GM21526 (cell line): ENCODE measurements at regions not wholly inside any gene's neighbourhood (a gene's known extent, or its start where the extent isn't known, plus 50 kb on each side); places are given as distances from the start of the nearest gene placed in this dataset.
"Not testable (repeated sequence)": the region's sequence is repeated elsewhere in the genome, so short reads cannot be mapped to it uniquely, and the experiment has no call there.

Experiments
- ATAC-seq: cut with Tn5 transposase; IDR thresholded peaks from one replicate; pipeline ENCODE4 v1.9.1; 2021; ENCODE audit warnings: moderate library complexity; ENCODE audit not compliant: unreplicated experiment, low FRiP score

- ATAC-seq = no peak
These were observed 219.0 kb downstream of the SHQ1 start for GRCh38 chr3:72629191-72629631.

GRCh38 chr3:72628065-72628464 is 220.2 kb downstream of the SHQ1 start:
- no peak for ATAC-seq

GRCh38 chr3:72627271-72627670 is 221.0 kb downstream of the SHQ1 start:
- ATAC-seq = no peak

- ATAC-seq = no peak
These were observed 222.5 kb downstream of the SHQ1 start for GRCh38 chr3:72625602-72626337.

GRCh38 chr3:72624656-72625055 is 223.6 kb downstream of the SHQ1 start:
- no peak for ATAC-seq

GRCh38 chr3:72618739-72619138 is 229.5 kb downstream of the SHQ1 start:
- ATAC-seq = no peak

GRCh38 chr3:72617424-72618024 is 230.7 kb downstream of the SHQ1 start:
- no peak for ATAC-seq

GRCh38 chr3:72615776-72616175 is 232.5 kb downstream of the SHQ1 start:
- ATAC-seq = no peak

GRCh38 chr3:72615182-72615581 is 233.1 kb downstream of the SHQ1 start:
- ATAC-seq = no peak

- ATAC-seq = no peak
These were observed 233.7 kb downstream of the SHQ1 start for GRCh38 chr3:72614394-72615074.

GRCh38 chr3:72613871-72614270 is 234.4 kb downstream of the SHQ1 start:
- no peak for ATAC-seq

GRCh38 chr3:72609114-72609513 is 239.1 kb downstream of the SHQ1 start:
- not testable (repeated sequence) for ATAC-seq

- no peak for ATAC-seq
These were observed 242.0 kb downstream of the SHQ1 start for GRCh38 chr3:72606005-72606800.

GRCh38 chr3:72604328-72604727 is 243.9 kb downstream of the SHQ1 start:
- ATAC-seq = no peak

- no peak for ATAC-seq
These were observed 246.1 kb downstream of the SHQ1 start for GRCh38 chr3:72601983-72602750.

GRCh38 chr3:72601060-72601459 is 247.2 kb downstream of the SHQ1 start:
- no peak for ATAC-seq

GRCh38 chr3:72597756-72598195 is 250.5 kb downstream of the SHQ1 start:
- ATAC-seq = no peak

- ATAC-seq = no peak
These were observed 251.2 kb downstream of the SHQ1 start for GRCh38 chr3:72597043-72597442.

GRCh38 chr3:72595927-72596610 is 252.2 kb downstream of the SHQ1 start:
- no peak for ATAC-seq

GRCh38 chr3:72595376-72595775 is 252.9 kb downstream of the SHQ1 start:
- ATAC-seq = no peak
